ENCODE measurements at regions not wholly inside any gene's neighbourhood (a gene's known extent, or its start where the extent isn't known, plus 50 kb on each side); places are given as distances from the start of the nearest gene placed in this dataset.

- H3K36me3 ChIP-seq: no peaks in the 10 kb centered on the region
- H3K4me3 ChIP-seq: no peak overlapping the region
- H3K27me3 ChIP-seq: no peaks in the 10 kb centered on the region
- intact Hi-C loops (cut with DNase I): no loop called here
- no peak for ATAC-seq
- DNase-seq: no peak
- no peaks in the 10 kb centered on the region for H3K4me1 ChIP-seq
- FAIRE-seq: no peak
- whole genome bisulfite sequencing, 2 donors: 88 to 89% methylated on average over 2 of the region's 2 CpGs
- H3K9me3 ChIP-seq: no peaks in the 10 kb centered on the region
- no peak for TF ChIP-seq CTCF (IDR thresholded peaks at IDR 0.05)
- no peak overlapping the region for H3K27ac ChIP-seq
Observed at GRCh38 chr2:225114786-225115323, 72.6 kb upstream of the DOCK10 start.

- Histone ChIP-seq H3K27ac (no peak overlapping the region), H3K27me3 (no peaks in the 10 kb centered on the region), H3K9me3 (no peaks in the 10 kb centered on the region), H3K4me3 (no peak overlapping the region), H3K4me1 (no peaks in the 10 kb centered on the region), H3K36me3 (no peaks in the 10 kb centered on the region)
- FAIRE-seq (no peak), DNase-seq (no peak), ATAC-seq (no peak)
- WGBS, 2 donors: 87 to 88% methylated on average over 3 of the region's 3 CpGs
- no peak for TF ChIP-seq CTCF (IDR thresholded peaks at IDR 0.05)
- intact Hi-C loops (cut with DNase I): no loop called here
Observed at GRCh38 chr2:225113371-225114015, 71.2 kb upstream of the DOCK10 start.

- Histone ChIP-seq H3K27ac (no peak overlapping the region), H3K4me1 (no peaks in the 10 kb centered on the region), H3K27me3 (no peaks in the 10 kb centered on the region), H3K36me3 (no peaks in the 10 kb centered on the region), H3K9me3 (no peaks in the 10 kb centered on the region), H3K4me3 (no peak overlapping the region)
- DNase-seq (peak in 1 of 6 donors; percentile 16), ATAC-seq (peak in 1 of 4 donors; percentile 54), FAIRE-seq (no peak)
- TF ChIP-seq CTCF (IDR thresholded peaks at IDR 0.05): no peak
- intact Hi-C loops (cut with DNase I): no loop called here
- WGBS, 2 donors: 75 to 77% methylated on average over 10 of the region's 10 CpGs
Observed at GRCh38 chr2:225112362-225113126, 70.3 kb upstream of the DOCK10 start.

- ATAC-seq (no peak), DNase-seq (no peak), FAIRE-seq (no peak)
- Histone ChIP-seq H3K4me1 (no peaks in the 10 kb centered on the region), H3K36me3 (no peaks in the 10 kb centered on the region), H3K27ac (no peak overlapping the region), H3K4me3 (no peak overlapping the region), H3K9me3 (no peaks in the 10 kb centered on the region), H3K27me3 (peaks cover 0 to 5% (median 0%) of the 10 kb centered on the region in 4 donors)
- intact Hi-C loops (cut with DNase I): no loop called here
- no peak for TF ChIP-seq CTCF (IDR thresholded peaks at IDR 0.05)
Observed at GRCh38 chr2:225108805-225109204, 66.5 kb upstream of the DOCK10 start.

GRCh38 chr2:225104971-225105370 is 62.7 kb upstream of the DOCK10 start:
- DNase-seq (no peak), FAIRE-seq (no peak), ATAC-seq (no peak)
- no peak for TF ChIP-seq CTCF (IDR thresholded peaks at IDR 0.05)
- peaks cover 0 to 5% (median 0%) of the 10 kb centered on the region in 4 donors for H3K27me3 ChIP-seq
- intact Hi-C loops (cut with DNase I): no loop called here
- no peaks in the 10 kb centered on the region for H3K4me1 ChIP-seq
- no peak overlapping the region for H3K4me3 ChIP-seq
- no peak overlapping the region for H3K27ac ChIP-seq
- WGBS, 2 donors: 75 to 76% methylated on average over 3 of the region's 3 CpGs
- H3K36me3 ChIP-seq: no peaks in the 10 kb centered on the region
- H3K9me3 ChIP-seq: no peaks in the 10 kb centered on the region
